ENCODE measurements at regions not wholly inside any gene's neighbourhood (a gene's known extent, or its start where the extent isn't known, plus 50 kb on each side); places are given as distances from the start of the nearest gene placed in this dataset.

- no peak overlapping the region for H3K4me3 ChIP-seq
- ChIA-PET POLR2A (no interaction called here), CTCF (ENCODE audit: low intra/inter-chr PET ratio) (no interaction called here)
- no peak for TF ChIP-seq KLF1 (tag; IDR thresholded peaks at IDR 0.05)
- TF ChIP-seq ETV6 (IDR thresholded peaks at IDR 0.05; ENCODE audit: borderline replicate concordance in 1 of 2, low read depth in 2 of 2, low read length in 1 of 2) = no peak
- TF ChIP-seq ETV6 (CRISPR knock-in tag; IDR thresholded peaks at IDR 0.05; ENCODE audit: borderline replicate concordance) = no peak
- TF ChIP-seq KDM1A (IDR thresholded peaks at IDR 0.05) = no peak
- no peak for TF ChIP-seq ZEB2 (IDR thresholded peaks at IDR 0.05)
- TF ChIP-seq ZNF311 (CRISPR knock-in tag; IDR thresholded peaks at IDR 0.05) = no peak
- no peak for TF ChIP-seq PHF20 (IDR thresholded peaks at IDR 0.05; ENCODE audit: partially characterized antibody)
- TF ChIP-seq TFAP4 (CRISPR knock-in tag; IDR thresholded peaks at IDR 0.05; ENCODE audit: borderline replicate concordance) = no peak
- TF ChIP-seq ZNF717 (CRISPR knock-in tag; IDR thresholded peaks at IDR 0.05) = no peak
- no peak for TF ChIP-seq TBL1XR1 (IDR thresholded peaks at IDR 0.05; ENCODE audit: low read length in 2 of 2)
- TF ChIP-seq HDAC2 (IDR thresholded peaks at IDR 0.05) = no peak
- TF ChIP-seq MECOM (CRISPR knock-in tag; IDR thresholded peaks at IDR 0.05) = no peak
- TF ChIP-seq ZNF695 (CRISPR knock-in tag; IDR thresholded peaks at IDR 0.05) = no peak
- no peak for TF ChIP-seq IFI16 (CRISPR knock-in tag; IDR thresholded peaks at IDR 0.05)
- no peak for TF ChIP-seq ZNF511 (CRISPR knock-in tag; IDR thresholded peaks at IDR 0.05)
- no peak for TF ChIP-seq TGIF2 (CRISPR knock-in tag; IDR thresholded peaks at IDR 0.05)
- no peak for TF ChIP-seq CHCHD3 (CRISPR knock-in tag; IDR thresholded peaks at IDR 0.05)
- WGBS (ENCODE audit: insufficient coverage, low coverage, missing lambda C conversion rate) = 0% methylated on average over 2 of the region's 2 CpGs
- no peaks in the 10 kb centered on the region for H3K9me3 ChIP-seq (replicated peaks; ENCODE audit: control insufficient read depth, insufficient read depth, low read depth, low read length)
- no peaks in the 10 kb centered on the region for H3K9me1 ChIP-seq (ENCODE audit: control insufficient read depth, insufficient read depth, low read length)
- H3K79me2 ChIP-seq (ENCODE audit: control insufficient read depth, insufficient read depth, low read length) = no peaks in the 10 kb centered on the region
- H3K36me3 ChIP-seq (ENCODE audit: control insufficient read depth, insufficient read depth, low read length) = no peaks in the 10 kb centered on the region
- no peak for FAIRE-seq
- peaks cover 0 to 4% of the 10 kb centered on the region in 2 experiments; a peak in 1 of 5 replicates for H3K27me3 ChIP-seq (ENCODE audit: control insufficient read depth in 2 of 2, insufficient read depth in 2 of 2, low read length in 2 of 2)
- no peak overlapping the region for H3K9ac ChIP-seq (ENCODE audit: insufficient read depth in 1 of 2, low read depth in 2 of 2, low read length in 2 of 2)
- DNase-seq (ENCODE audit: extremely low read depth in 1 of 4, low spot score in 3 of 4) = no peak
- no peak overlapping the region for H3K27ac ChIP-seq (ENCODE audit: extremely low read depth, low read depth, low read length)
- H4K20me1 ChIP-seq (replicated peaks; ENCODE audit: control insufficient read depth, insufficient read depth, low read length) = no peaks in the 10 kb centered on the region; the same call in 1 of the 2 replicates
- in situ Hi-C loops (cut with MboI) (no loop called here), intact Hi-C loops (cut with micrococcal nuclease) (no loop called here)
- no peaks in the 10 kb centered on the region for H3K4me1 ChIP-seq (replicated peaks in 1 of 2; ENCODE audit: control insufficient read depth in 2 of 2, insufficient read depth in 2 of 2, low read length in 2 of 2)
- no peak overlapping the region for H3K4me2 ChIP-seq (ENCODE audit: insufficient read depth, low read length)
- ATAC-seq = no peak
- no TSS peak for BruUV-seq (replicated peaks)
- no peak overlapping the region for H2AFZ ChIP-seq (ENCODE audit: low read depth, low read length)
These were observed 52.3 kb upstream of the IRX2 start for GRCh38 chr5:2803751-2804150.
